ENCODE measurements at regions not wholly inside any gene's neighbourhood (a gene's known extent, or its start where the extent isn't known, plus 50 kb on each side); places are given as distances from the start of the nearest gene placed in this dataset.
A peak's percentile ranks its signal among the peaks of the same experiment; 100 is the strongest.

GRCh38 chr2:118706844-118707243, 140.6 kb downstream of the EN1 start:
- DNase-seq: no peak
- intact Hi-C loops (cut with DNase I): no loop called here
- ATAC-seq: no peak

DNA sequence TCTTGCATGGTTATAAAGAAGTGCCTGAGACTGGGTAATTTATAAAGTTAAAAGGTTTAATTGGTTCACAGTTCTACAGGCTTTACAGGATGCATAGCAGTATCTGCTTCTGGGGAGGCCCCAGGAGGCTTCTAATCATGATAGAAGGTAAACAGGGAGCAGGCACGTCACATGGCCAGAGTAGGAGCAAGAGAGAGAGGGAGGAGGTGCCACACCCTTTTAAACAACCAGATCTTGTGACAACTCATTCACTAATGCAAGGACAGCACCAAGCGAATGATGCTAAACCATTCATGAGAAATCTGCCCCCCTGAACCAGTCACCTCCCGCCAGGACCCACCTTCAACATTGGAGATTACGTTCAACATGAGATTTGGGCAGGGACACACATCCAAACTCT, 141.1 kb downstream of the EN1 start:
- ATAC-seq (no peak), DNase-seq (no peak)
- intact Hi-C loops (cut with DNase I): no loop called here

GRCh38 chr2:118705032-118705431, 142.4 kb downstream of the EN1 start:
- no peak for DNase-seq

DNA sequence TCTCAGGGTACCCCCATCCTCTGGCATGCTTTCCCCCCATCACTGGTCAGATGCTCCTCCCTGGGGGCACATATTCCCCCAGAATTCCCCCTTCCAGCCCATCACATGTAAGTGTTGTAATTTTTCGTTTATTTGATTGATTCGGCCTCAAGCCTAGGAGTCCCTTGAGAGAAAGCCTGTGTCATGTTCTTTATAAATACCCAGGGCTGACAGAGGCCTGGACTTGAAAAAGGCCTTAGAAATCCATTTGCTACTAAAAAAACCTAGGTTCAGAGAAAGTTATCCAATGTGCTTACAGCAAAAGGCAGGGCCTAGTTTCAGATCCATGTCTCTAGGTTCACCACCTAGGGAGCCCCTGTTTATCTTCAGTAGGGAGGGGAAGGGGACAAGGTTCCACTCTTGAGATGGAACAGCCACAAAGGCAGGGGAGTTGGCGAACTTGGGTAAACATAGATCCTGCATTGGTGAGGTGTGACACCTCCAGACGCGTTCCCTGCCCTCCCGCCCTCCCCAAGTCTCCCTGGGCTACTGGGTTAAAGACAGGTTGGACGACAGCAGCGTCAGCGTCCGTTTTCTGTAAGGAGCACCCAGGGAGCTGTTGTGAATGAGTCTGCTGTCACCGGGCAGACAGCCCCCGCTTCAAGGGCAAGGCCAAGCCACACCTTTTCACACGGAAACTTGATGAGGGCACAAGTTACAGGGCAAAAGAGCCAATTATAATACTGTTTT, 147.8 kb downstream of the EN1 start:
- intact Hi-C loops (cut with DNase I): no loop called here
- ATAC-seq (no peak), DNase-seq (no peak)

More at GRCh38 chr2:118705032-118705431, 142.4 kb downstream of the EN1 start:
- intact Hi-C loops (cut with DNase I): no loop called here
- ATAC-seq: no peak

GRCh38 chr2:118698564-118698963, 148.9 kb downstream of the EN1 start:
- ATAC-seq (no peak), DNase-seq (no peak)
- intact Hi-C loops (cut with DNase I): no loop called here

- no peak for DNase-seq
- intact Hi-C loops (cut with DNase I): no loop called here
- no peak for ATAC-seq
These were observed 149.7 kb downstream of the EN1 start for GRCh38 chr2:118697781-118698180.

DNA sequence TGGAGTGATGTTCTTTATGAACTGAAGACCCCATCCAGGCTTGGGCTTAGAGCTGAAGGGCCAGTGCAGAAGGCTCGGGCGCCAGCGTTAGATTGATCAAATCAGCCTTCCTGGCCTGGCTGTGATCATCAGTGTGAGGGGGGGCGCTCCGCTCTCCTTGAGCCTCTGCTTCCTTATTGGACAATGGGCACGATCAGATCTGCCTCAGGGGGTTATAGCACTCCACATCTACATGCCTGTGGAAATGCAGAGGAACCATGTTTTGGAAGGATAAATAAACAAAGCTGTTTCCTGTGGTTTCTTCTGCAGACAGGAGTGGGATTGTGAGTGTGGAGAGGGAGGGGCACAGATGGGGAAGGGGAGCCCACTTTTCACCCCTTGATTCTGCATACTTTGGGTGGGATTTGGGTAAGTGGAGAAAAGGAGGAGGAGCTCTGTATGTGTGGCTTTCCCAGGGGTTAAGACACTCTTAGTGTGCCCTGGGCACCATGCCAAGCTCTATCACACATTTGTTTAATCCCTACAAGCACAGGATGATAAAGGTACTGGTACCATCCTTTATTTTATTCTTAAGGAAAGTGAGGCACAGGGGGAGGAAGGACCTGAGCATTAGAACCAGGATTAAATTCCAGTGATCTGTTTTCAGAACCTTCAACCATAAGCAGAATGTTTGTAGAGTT, 150.5 kb downstream of the EN1 start:
- no peak for DNase-seq
- intact Hi-C loops (cut with DNase I): no loop called here
- no peak for ATAC-seq

GRCh38 chr2:118693287-118693822, 154.1 kb downstream of the EN1 start:
- ATAC-seq: no peak
- DNase-seq: no peak
- intact Hi-C loops (cut with DNase I): no loop called here

GRCh38 chr2:118689874-118690273, 157.6 kb downstream of the EN1 start:
- intact Hi-C loops (cut with DNase I): no loop called here
- no peak for ATAC-seq
- no peak for DNase-seq

DNA sequence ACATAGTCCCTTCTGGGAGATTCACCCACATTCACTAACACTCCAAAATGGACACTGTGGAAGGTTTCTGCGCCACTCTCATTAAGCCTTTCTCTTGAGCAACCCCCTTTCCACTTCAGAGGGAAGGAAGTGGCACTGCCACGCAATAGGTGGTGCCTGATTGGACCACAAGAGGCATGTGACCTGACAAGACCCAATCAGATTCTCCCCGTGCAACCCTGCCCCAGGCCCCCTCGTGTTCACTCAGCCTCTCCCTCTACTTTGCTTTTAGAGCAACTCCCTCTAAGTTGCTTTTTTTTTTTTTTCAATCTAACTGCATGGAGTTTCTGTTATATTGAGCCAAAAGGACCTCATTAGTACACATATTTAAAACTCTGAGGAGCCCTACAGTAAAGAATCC, 158.0 kb downstream of the EN1 start:
- no peak for ATAC-seq
- intact Hi-C loops (cut with DNase I): no loop called here
- no peak for DNase-seq

DNA sequence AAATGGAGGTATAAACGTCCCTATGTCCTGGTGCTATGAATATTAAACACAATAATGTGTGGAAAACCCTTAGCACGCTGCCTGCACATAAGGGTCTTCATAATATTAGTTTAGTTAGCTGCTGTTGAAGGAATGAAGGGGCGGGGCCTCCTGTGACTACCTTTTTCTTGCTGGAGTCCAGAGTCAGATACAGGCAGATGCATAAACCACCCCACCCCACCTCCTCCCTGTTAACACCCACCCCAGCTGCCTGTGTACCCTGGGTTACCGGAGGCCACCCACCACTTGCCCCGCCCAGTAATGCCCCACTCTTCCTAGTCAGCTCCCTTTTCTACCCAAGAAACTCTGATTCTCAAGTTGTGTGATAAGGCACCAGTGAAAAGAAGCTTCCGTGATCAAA, 158.4 kb downstream of the EN1 start:
- ATAC-seq: no peak
- no peak for DNase-seq
- intact Hi-C loops (cut with DNase I): no loop called here

GRCh38 chr2:118687698-118688097, 159.8 kb downstream of the EN1 start:
- DNase-seq (no peak), ATAC-seq (peak; percentile 50 to 73)
- intact Hi-C loops (cut with DNase I): no loop called here

DNA sequence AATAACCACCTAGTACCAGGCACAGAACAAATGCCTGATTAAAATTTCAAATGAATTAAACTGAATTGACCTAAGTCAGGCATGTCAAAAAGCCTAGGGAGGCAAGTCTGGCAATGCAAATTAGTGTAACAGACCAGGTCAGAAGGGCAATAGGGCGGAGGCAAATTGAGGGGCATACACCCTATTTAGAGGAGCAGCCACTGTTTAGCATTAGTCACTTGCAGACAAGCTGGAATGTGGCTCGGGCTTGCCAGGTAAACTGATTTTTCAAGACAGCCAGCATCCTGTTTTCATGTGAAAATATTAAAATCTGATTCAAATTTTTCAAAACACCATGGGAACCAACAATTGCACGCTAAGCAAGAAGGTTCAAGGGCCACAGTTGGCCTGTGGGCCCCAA, 160.3 kb downstream of the EN1 start:
- DNase-seq: no peak

DNA sequence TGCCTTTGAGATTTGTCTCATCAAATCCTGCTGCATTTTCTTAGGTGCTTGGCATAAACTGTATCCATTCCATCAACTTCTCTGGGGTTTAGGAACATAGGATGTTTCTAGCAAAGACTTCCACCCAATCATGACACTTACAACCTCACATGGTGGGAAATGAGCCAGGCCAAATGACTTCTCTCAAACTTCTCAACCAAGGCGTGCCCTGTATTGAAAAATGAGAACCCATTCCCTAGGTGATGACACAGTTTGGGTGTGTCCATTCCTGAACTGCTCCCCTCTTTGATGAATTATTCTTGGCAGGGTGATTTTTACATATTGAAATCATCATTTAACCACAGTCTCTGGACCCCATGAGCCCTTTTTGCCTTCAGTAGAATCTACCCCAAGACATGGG, 161.1 kb downstream of the EN1 start:
- ATAC-seq (peak in 1 of 2 donors; percentile 45), DNase-seq (no peak)
- intact Hi-C loops (cut with DNase I): no loop called here

More for the DNA sequence above, 160.3 kb downstream of the EN1 start:
- peak in 1 of 2 donors; percentile 25 for ATAC-seq
- intact Hi-C loops (cut with DNase I): no loop called here

DNA sequence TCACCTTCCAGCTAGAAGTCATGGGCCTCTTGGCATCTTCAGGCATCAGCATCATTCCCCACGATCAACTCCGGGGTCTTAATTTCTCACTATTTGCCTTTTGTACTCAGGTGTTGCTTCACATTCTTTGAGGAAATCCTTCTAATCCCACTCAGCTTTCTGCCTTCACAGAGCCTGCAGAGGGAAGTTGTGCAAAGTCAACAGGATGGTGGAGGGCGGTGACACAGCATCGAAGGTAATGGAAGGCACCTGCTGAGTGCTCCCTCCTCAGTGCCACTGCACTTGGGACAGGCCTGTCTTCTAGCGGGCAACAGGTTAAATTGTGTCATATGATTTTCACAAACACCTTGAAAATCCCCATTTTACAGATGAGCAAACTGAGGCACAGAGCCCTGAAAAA, 164.0 kb downstream of the EN1 start:
- no peak for ATAC-seq
- DNase-seq: no peak
- intact Hi-C loops (cut with DNase I): no loop called here

DNA sequence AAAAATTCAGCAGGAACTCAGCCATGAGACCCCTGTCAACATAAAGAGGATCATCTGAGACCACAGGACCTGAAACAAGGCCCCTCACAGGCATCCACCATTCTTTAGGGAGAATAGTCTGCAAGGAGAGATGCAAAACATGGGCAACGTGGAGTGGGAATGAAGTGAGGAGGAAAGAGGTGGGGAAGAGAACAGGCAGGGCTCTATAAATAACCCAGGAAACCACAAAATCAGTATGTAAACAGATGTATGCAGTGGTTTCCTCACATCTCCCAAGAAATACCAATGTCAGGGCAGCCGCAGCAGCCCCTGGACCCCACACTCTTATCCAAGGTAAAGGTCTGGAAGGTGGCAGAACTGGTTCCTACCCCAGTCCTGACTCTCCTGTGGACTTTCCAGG, 168.5 kb downstream of the EN1 start:
- ATAC-seq: no peak
- intact Hi-C loops (cut with DNase I): no loop called here
- DNase-seq: no peak

- DNase-seq: no peak
- no peak for ATAC-seq
- intact Hi-C loops (cut with DNase I): no loop called here
These were observed 169.9 kb downstream of the EN1 start for GRCh38 chr2:118677546-118677945.

DNA sequence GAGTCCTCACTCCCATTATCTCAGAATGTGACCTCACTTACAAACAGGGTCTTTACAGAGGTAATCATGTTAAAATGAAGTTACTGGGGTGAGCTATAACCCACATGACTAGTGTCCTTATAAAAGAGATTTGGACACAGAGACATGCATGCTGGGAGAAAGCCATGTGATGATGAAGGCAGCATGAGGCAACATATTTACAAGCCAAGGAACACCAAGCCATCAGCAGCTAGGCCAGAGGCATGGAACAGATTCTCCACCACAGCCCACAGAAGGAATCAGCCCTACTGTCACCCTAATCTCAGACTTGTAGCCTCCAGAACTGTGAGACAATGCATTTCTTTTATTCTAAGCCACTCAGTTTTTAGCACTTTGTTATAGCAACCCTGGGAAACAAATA, 171.9 kb downstream of the EN1 start:
- intact Hi-C loops (cut with DNase I): no loop called here
- ATAC-seq (no peak), DNase-seq (no peak)

DNA sequence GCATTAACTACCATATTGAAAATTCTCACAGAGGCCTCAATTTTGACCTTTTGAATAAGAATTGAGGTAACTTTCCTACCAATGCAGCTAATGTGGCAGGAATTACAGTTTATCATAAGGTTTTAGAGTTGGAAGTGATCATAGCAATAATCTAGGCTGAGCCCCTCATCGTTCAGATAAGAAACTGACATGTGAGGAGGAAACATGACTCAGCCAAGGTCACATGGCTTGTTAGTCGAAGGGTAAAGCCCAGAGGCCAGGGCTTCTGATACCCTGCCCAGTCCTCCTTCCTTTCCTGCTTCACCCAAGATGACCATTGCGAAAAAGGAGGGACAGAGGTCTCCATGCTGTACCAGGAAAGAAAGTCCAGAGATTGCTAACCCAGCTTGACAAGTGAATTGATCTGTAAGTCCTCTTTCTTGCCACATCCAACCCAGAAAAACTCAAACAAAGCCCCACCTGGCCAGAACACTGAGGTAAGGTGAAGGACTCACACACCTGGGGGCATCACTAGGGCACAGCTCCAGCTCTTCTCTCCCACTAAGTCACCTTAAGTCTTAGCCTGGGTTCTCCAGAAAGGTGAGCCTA, 174.8 kb downstream of the EN1 start:
- ATAC-seq: no peak
- no peak for DNase-seq
- intact Hi-C loops (cut with DNase I): no loop called here

- intact Hi-C loops (cut with DNase I): no loop called here
- ATAC-seq: no peak
- DNase-seq: no peak
These were observed 175.6 kb downstream of the EN1 start for GRCh38 chr2:118671701-118672454.

Measured in left cardiac atrium (tissue), 4 donors.